DND-41 (cell line): ENCODE measurements at regions not wholly inside any gene's neighbourhood (a gene's known extent, or its start where the extent isn't known, plus 50 kb on each side); places are given as distances from the start of the nearest gene placed in this dataset.

ENCODE experiments used
- EZH2 ChIP-seq: IDR thresholded peaks from 3 replicates; pipeline ENCODE4 v1.6.1; 2012; ENCODE audit warnings: borderline replicate concordance, low read depth, mild to moderate bottlenecking, moderate library complexity, low read length, inconsistent platforms; ENCODE audit not compliant: severe bottlenecking
- TF ChIP-seq, protein P1 (sequence below): IDR thresholded peaks from 2 replicates; pipeline ENCODE4 v1.5.1; 2012; ENCODE audit warnings: borderline replicate concordance, low read length, moderate library complexity, mild to moderate bottlenecking; ENCODE audit not compliant: poor library complexity, severe bottlenecking; ENCODE audit errors: extremely low read depth

GRCh38 chr4:152165846-152166245 is 370.0 kb downstream of the FBXW7 start:
- TF ChIP-seq, protein P1, sequence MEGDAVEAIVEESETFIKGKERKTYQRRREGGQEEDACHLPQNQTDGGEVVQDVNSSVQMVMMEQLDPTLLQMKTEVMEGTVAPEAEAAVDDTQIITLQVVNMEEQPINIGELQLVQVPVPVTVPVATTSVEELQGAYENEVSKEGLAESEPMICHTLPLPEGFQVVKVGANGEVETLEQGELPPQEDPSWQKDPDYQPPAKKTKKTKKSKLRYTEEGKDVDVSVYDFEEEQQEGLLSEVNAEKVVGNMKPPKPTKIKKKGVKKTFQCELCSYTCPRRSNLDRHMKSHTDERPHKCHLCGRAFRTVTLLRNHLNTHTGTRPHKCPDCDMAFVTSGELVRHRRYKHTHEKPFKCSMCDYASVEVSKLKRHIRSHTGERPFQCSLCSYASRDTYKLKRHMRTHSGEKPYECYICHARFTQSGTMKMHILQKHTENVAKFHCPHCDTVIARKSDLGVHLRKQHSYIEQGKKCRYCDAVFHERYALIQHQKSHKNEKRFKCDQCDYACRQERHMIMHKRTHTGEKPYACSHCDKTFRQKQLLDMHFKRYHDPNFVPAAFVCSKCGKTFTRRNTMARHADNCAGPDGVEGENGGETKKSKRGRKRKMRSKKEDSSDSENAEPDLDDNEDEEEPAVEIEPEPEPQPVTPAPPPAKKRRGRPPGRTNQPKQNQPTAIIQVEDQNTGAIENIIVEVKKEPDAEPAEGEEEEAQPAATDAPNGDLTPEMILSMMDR = no peak
- TF ChIP-seq EZH2 = no peak
